HG03442 (cell line): ENCODE measurements at regions not wholly inside any gene's neighbourhood (a gene's known extent, or its start where the extent isn't known, plus 50 kb on each side); places are given as distances from the start of the nearest gene placed in this dataset.
"Not testable (repeated sequence)": the region's sequence is repeated elsewhere in the genome, so short reads cannot be mapped to it uniquely, and the experiment has no call there.

ENCODE experiments used
- ATAC-seq: cut with Tn5 transposase; IDR thresholded peaks from one replicate; pipeline ENCODE4 v1.9.1; 2021; ENCODE audit warnings: mild to moderate bottlenecking, moderate library complexity; ENCODE audit not compliant: unreplicated experiment

- ATAC-seq, result no peak
Measured at GRCh38 chr2:36169843-36170242, 185.7 kb upstream of the CRIM1 start.

GRCh38 chr2:36168115-36168514 lies 187.5 kb upstream of the CRIM1 start:
- no peak for ATAC-seq

GRCh38 chr2:36165132-36165531 lies 190.4 kb upstream of the CRIM1 start:
- no peak for ATAC-seq

- peak; percentile 49 for ATAC-seq
Measured at GRCh38 chr2:36163520-36164254, 191.9 kb upstream of the CRIM1 start.

GRCh38 chr2:36157093-36157492 lies 198.5 kb upstream of the CRIM1 start:
- not testable (repeated sequence) for ATAC-seq

GRCh38 chr2:36147670-36148390 lies 207.7 kb upstream of the CRIM1 start:
- peak; percentile 97 for ATAC-seq

GRCh38 chr2:36146765-36147164 lies 208.8 kb upstream of the CRIM1 start:
- no peak for ATAC-seq

GRCh38 chr2:36140391-36140790 lies 215.2 kb upstream of the CRIM1 start:
- no peak for ATAC-seq

- ATAC-seq, result no peak
Measured at GRCh38 chr2:36137612-36138011, 218.0 kb upstream of the CRIM1 start.

GRCh38 chr2:36134281-36134680 lies 221.3 kb upstream of the CRIM1 start:
- ATAC-seq, result no peak

GRCh38 chr2:36128359-36128758 lies 227.2 kb upstream of the CRIM1 start:
- ATAC-seq, result no peak

- ATAC-seq, result no peak
Measured at GRCh38 chr2:36125702-36126101, 229.9 kb upstream of the CRIM1 start.

- no peak for ATAC-seq
Measured at GRCh38 chr2:36123995-36124394, 231.6 kb upstream of the CRIM1 start.

- ATAC-seq, result no peak
Measured at GRCh38 chr2:36097022-36097421, 258.6 kb upstream of the CRIM1 start.

GRCh38 chr2:36091844-36092741 lies 263.5 kb upstream of the CRIM1 start:
- ATAC-seq, result not testable (repeated sequence)

- no peak for ATAC-seq
Measured at GRCh38 chr2:36088716-36089328, 266.8 kb upstream of the CRIM1 start.

GRCh38 chr2:36087344-36087743 lies 268.2 kb upstream of the CRIM1 start:
- ATAC-seq, result no peak

GRCh38 chr2:36079793-36080192 lies 275.8 kb upstream of the CRIM1 start:
- ATAC-seq, result no peak

- no peak for ATAC-seq
Measured at GRCh38 chr2:36074008-36074407, 281.6 kb upstream of the CRIM1 start.

GRCh38 chr2:36071698-36072097 lies 283.9 kb upstream of the CRIM1 start:
- ATAC-seq, result no peak

- no peak for ATAC-seq
Measured at GRCh38 chr2:36069074-36069473, 286.5 kb upstream of the CRIM1 start.
